ENCODE measurements at regions not wholly inside any gene's neighbourhood (a gene's known extent, or its start where the extent isn't known, plus 50 kb on each side); places are given as distances from the start of the nearest gene placed in this dataset.

- TF ChIP-seq POLR2A (IDR thresholded peaks at IDR 0.05): no peak
- TF ChIP-seq, protein P1, sequence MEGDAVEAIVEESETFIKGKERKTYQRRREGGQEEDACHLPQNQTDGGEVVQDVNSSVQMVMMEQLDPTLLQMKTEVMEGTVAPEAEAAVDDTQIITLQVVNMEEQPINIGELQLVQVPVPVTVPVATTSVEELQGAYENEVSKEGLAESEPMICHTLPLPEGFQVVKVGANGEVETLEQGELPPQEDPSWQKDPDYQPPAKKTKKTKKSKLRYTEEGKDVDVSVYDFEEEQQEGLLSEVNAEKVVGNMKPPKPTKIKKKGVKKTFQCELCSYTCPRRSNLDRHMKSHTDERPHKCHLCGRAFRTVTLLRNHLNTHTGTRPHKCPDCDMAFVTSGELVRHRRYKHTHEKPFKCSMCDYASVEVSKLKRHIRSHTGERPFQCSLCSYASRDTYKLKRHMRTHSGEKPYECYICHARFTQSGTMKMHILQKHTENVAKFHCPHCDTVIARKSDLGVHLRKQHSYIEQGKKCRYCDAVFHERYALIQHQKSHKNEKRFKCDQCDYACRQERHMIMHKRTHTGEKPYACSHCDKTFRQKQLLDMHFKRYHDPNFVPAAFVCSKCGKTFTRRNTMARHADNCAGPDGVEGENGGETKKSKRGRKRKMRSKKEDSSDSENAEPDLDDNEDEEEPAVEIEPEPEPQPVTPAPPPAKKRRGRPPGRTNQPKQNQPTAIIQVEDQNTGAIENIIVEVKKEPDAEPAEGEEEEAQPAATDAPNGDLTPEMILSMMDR (IDR thresholded peaks at IDR 0.05): no peak
Measured at GRCh38 chr2:155054712-155055111, 356.2 kb downstream of the KCNJ3 start.

All from ovary (tissue), 3 donors.